ENCODE measurements at regions not wholly inside any gene's neighbourhood (a gene's known extent, or its start where the extent isn't known, plus 50 kb on each side); places are given as distances from the start of the nearest gene placed in this dataset.

- no TSS peak for BruUV-seq (replicated peaks)
- TF ChIP-seq, protein P1, sequence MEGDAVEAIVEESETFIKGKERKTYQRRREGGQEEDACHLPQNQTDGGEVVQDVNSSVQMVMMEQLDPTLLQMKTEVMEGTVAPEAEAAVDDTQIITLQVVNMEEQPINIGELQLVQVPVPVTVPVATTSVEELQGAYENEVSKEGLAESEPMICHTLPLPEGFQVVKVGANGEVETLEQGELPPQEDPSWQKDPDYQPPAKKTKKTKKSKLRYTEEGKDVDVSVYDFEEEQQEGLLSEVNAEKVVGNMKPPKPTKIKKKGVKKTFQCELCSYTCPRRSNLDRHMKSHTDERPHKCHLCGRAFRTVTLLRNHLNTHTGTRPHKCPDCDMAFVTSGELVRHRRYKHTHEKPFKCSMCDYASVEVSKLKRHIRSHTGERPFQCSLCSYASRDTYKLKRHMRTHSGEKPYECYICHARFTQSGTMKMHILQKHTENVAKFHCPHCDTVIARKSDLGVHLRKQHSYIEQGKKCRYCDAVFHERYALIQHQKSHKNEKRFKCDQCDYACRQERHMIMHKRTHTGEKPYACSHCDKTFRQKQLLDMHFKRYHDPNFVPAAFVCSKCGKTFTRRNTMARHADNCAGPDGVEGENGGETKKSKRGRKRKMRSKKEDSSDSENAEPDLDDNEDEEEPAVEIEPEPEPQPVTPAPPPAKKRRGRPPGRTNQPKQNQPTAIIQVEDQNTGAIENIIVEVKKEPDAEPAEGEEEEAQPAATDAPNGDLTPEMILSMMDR (IDR thresholded peaks at IDR 0.05; ENCODE audit: extremely low read depth in 1 of 2, insufficient read depth in 1 of 2, low read depth in 1 of 2, low read length in 2 of 2) = no peak
- TF ChIP-seq FOS (IDR thresholded peaks at IDR 0.05; ENCODE audit: borderline replicate concordance, insufficient read depth, low read length) (no peak), EZH2 (IDR thresholded peaks at IDR 0.05; ENCODE audit: borderline replicate concordance, low read depth, low read length, severe bottlenecking) (no peak), MYC (IDR thresholded peaks at IDR 0.05; ENCODE audit: low read depth, low read length) (no peak), POLR2A (IDR thresholded peaks at IDR 0.05; ENCODE audit: low read depth, low read length) (no peak), JUN (IDR thresholded peaks at IDR 0.05; ENCODE audit: borderline replicate concordance, insufficient read depth, insufficient read length, low read depth) (no peak), POLR2AphosphoS5 (IDR thresholded peaks at IDR 0.05; ENCODE audit: insufficient read depth, low read depth, low read length) (no peak), MAX (IDR thresholded peaks at IDR 0.05; ENCODE audit: insufficient read depth, insufficient read length) (no peak), GATA2 (IDR thresholded peaks at IDR 0.05; ENCODE audit: insufficient read depth, insufficient read length, low read depth, low read length) (no peak)
- Histone ChIP-seq H3K4me3 (replicated peaks in 1 of 3; ENCODE audit: insufficient read depth in 1 of 3, low read depth in 1 of 3, low read length in 3 of 3) (no peak overlapping the region), H3K36me3 (ENCODE audit: control insufficient read depth in 2 of 2, extremely low read depth in 1 of 2, insufficient read depth in 2 of 2, low read length in 2 of 2) (no peaks in the 10 kb centered on the region), H3K4me2 (ENCODE audit: insufficient read depth, low read length) (no peak overlapping the region), H3K9me1 (replicated peaks; ENCODE audit: control insufficient read depth, extremely low read depth, insufficient read depth, low read length) (no peaks in the 10 kb centered on the region), H3K27me3 (ENCODE audit: control insufficient read depth in 2 of 2, insufficient read depth in 2 of 2, low read length in 2 of 2) (no peaks in the 10 kb centered on the region), H3K4me1 (ENCODE audit: control insufficient read depth, extremely low read depth, insufficient read depth, low read length) (no peaks in the 10 kb centered on the region), H2AFZ (ENCODE audit: low read depth, low read length) (no peak overlapping the region), H4K20me1 (replicated peaks; ENCODE audit: control insufficient read depth, extremely low read depth, insufficient read depth, low read length) (no peaks in the 10 kb centered on the region), H3K9ac (replicated peaks; ENCODE audit: extremely low read depth, insufficient read depth, low read length) (no peak overlapping the region), H3K79me2 (ENCODE audit: control insufficient read depth, insufficient read depth, low read length) (no peaks in the 10 kb centered on the region), H3K9me3 (replicated peaks; ENCODE audit: control insufficient read depth, insufficient read depth, low read length) (no peaks in the 10 kb centered on the region), H3K27ac (ENCODE audit: insufficient read depth, low read depth, low read length) (no peak overlapping the region)
- ChIA-PET CTCF (no interaction called here), POLR2A (no interaction called here)
- DNase-seq (ENCODE audit: low read depth, low spot score) (no peak), FAIRE-seq (no peak)
- dilution Hi-C loops (cut with MboI; ENCODE audit: extremely low pct_ligation_motif_present, low sequenced_read_pairs) (no loop called here), intact Hi-C loops (cut with micrococcal nuclease) (no loop called here)
These were observed 147.6 kb upstream of the DIPK2B start for GRCh38 chrX:45348296-45348695.
